HG03135 (cell line): ENCODE measurements at regions not wholly inside any gene's neighbourhood (a gene's known extent, or its start where the extent isn't known, plus 50 kb on each side); places are given as distances from the start of the nearest gene placed in this dataset.
"Not testable (repeated sequence)": the region's sequence is repeated elsewhere in the genome, so short reads cannot be mapped to it uniquely, and the experiment has no call there.

Experiments used
- ATAC-seq: cut with Tn5 transposase; IDR thresholded peaks from one replicate; pipeline ENCODE4 v1.9.1; 2021; ENCODE audit warnings: mild to moderate bottlenecking, moderate library complexity; ENCODE audit not compliant: unreplicated experiment

DNA sequence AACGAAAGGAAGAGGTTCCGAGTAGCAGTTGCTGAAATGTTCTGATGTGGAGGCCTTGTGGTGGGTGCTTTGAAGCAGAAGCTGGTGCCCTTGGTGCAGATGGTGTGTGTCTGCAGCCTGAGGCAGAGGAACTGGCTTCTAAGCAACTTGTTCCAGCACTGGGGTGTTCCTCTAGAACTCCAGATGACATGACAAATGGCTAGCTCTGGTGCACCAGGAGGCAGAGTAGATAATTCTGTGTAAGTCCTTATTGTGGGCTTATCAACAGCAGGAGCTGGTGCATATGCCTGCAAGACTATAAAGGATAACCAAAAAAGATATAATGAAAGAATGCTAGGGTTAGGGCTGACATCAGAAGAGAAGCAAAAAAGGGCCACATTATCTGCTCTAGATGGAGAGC is 76.5 kb downstream of the ARL5B start:
- ATAC-seq: no peak

DNA sequence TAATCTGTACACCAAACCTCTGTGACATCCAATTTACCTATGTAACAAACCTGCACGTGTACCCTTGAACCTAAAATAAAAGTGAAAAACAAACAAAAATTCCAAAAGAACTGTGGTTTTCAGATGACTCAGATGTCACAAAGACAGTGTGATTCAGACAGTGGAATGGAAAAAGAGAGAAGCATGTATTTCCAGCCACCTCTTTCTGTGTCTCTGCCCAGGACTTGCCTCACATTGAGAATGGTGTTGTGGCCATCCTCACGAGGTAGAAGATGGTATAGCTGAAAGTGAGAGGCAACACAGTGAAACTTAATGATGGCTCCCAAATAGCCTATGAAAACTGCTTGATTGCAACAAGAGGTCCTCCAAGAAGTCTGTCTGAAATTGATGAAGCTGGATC is 78.0 kb downstream of the ARL5B start:
- no peak for ATAC-seq

DNA sequence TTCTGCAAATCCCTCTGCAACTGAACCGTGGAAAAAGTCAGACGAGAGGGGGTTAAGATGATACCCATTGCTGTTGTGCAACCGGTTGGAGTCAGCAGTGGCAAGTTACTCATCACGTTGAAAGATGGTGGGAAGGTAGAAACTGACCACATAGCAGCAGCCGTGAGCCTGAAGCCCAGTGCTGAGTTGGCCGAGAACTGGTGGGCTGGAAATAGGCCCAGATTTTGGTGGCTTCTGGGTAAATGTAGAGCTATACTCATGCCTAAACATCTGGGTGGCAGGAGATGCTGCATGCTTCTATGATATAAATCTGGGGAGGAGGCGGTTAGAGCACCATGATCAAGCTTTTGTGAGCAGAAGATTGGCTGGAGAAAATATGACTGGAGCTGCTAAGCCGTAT is 78.6 kb downstream of the ARL5B start:
- no peak for ATAC-seq

DNA sequence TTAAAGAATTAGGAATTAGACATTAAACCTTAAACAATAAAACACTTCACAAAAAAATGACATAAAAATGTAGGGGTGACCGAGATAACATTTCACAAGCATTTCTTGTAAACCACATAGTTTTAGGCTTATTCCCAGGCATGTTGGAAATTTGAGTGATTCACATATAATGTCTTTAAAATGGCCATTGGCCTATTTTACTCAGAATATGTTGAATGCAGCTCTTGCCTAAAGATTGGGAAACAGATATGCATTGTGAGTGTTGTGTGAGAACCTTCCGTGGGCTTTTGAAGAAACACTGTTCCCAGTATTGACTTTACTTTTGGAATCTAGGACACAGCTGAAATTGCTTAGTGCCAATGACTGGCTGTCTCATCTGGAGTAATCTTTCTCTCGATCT is 79.6 kb downstream of the ARL5B start:
- ATAC-seq: no peak

DNA sequence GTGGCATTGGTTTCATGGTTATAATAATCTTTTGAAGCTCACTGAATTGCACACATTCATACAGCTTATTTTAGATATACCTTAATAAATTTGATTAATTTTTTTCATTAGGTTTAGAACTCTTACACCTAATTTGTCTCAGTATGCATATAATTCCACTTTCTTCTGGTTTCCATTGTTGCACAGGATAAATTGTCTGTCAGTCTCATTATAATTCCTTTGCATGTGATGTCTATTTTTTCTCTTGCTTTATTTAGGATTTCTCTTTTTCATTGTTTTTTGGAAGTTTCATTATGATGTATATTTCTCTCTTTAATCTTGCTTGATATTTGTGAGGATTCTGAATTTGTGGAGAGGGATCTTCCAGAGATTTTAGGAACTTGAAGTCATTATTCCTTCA is 84.7 kb downstream of the ARL5B start:
- no peak for ATAC-seq

GRCh38 chr10:18753312-18753895 is 94.2 kb downstream of the ARL5B start:
- ATAC-seq: no peak

DNA sequence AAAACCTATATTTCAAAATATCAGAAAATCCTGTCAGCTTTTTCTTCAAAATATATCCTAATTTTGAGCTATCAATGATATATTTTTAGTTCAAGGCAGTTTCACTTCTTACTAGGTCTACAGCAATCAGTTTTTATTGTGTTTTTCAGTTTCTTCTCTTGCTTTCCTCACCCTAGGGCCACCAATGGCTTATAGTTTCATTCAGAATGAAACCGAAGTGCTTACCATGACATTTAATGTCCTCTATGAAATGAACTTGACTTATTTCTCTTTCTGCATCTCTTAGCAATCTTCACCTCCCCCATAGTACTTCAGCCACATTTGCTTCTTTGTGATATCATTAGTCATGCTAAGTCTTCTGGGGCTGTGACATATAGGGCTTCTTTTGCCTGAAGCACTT is 100.3 kb downstream of the ARL5B start:
- peak; percentile 60 for ATAC-seq

- ATAC-seq: no peak
Measured at GRCh38 chr10:18760836-18761235, 101.6 kb downstream of the ARL5B start.

DNA sequence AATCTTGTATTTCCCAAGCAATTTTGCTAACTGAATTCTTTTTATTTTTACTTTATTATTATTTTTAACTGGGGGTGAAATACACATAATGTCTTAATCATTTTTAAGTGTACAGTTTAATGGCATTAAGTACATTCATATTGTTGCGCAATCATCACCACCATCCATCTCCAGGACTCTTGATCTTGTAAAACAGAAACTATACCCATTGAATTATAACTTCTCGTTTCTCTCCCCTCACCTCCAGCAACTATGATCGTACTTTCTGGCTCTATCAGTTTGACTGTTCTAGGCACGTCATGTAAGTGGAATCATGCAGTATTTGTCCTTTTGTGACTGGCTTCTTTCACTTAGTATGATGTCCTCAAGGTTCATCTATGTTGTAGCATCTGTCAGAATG is 108.8 kb downstream of the ARL5B start:
- no peak for ATAC-seq

- ATAC-seq: no peak
Measured at GRCh38 chr10:18773180-18773579, 113.9 kb downstream of the ARL5B start.

DNA sequence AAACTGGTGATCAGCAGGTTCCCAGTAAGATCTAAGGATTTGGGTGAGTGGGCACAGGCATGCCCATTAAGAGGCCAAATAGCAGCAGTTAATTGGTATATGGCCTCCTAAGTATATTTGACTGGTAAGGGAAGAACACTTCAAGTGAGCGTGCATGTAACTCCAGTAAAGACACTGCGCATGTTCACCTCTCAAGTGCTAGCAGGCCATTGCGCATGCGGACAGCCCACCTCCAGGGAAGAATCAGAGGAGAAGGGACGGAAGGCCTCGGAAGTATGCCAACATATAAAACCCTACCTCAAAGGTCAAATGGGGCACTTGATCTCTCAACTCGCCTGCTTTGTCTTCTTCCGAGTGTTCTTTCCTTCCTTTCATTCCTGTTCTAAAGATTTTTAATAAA is 118.0 kb downstream of the ARL5B start:
- ATAC-seq: no peak

DNA sequence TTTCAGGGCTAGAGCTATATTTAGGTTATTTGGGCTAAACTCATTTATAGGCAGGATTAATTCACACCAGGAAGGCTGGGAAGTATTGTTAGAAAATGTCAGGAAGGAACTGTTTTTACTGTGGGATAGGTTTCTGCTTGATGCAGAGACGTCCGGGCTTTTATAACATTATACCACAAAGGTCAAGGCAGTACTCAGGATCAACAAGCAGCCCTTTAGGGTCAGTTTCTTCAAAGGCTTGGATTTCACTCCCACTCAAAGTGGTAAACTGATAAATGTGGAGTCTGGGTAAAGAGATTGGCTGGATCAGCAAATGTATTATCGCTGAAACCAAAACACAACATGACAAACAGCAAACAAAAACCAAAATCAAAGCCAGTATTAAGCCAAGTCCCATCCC is 127.2 kb downstream of the ARL5B start:
- no peak for ATAC-seq

DNA sequence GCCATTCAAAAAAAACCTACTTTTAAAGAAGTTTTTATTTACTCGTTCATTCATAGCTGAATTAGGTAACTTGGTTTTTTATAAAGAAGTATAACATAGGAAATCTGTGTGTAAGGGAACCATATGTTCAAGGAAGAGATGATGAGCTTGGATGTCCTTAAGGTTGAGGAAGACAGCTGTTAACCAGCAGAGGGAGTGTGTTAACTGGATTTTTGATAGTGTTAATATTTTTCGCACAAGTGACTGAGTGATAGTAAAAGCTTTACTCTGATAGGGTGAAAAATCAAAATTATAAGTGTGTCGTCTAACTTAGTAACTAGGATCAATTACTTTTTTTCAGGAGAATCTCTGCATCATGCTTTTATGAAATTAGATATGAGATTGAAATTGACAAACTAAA is 134.7 kb downstream of the ARL5B start:
- ATAC-seq: no peak

DNA sequence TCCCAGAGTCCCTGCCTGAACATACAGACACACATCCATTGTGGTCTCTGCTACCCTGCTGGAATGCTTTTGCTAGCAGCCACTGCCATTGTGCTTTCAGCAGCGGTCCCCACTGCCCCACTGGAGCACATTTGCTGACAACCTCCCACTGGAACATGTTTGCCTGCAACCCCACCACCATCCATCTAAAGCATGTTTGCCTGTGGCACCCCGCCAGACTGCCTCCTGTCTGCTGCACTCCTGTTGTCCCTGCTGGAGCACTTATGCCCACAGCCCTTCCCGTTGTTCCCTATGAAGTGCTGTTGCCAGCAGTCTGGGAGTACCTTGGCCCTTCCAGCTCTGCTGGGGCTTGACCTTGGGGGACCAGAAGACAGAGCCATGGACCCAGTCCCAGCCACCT is 136.3 kb downstream of the ARL5B start:
- no peak for ATAC-seq

- no peak for ATAC-seq
Measured at GRCh38 chr10:18797286-18797685, 138.1 kb downstream of the ARL5B start.

GRCh38 chr10:18822156-18822555 is 162.9 kb downstream of the ARL5B start:
- no peak for ATAC-seq

DNA sequence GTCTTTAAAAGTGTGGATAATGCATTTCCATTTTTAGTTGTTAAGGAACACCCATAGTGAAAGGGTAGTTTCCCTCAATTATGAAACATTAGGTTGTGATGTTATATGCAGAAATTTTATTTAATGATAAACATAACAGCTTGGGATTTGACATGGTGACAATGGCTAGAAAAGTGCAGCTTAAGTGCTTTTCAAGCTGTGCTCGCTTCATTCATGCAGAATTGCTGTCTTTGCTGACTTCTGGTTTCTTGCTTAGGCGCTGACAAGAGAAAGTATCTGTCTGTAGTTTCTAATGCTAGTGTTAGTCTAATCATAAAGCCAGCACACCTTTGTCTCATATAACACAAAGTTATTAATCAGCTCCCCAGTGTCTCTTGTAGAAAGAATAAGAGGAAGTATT is 170.0 kb downstream of the ARL5B start:
- no peak for ATAC-seq

GRCh38 chr10:18830277-18830676 is 171.0 kb downstream of the ARL5B start:
- ATAC-seq: no peak

DNA sequence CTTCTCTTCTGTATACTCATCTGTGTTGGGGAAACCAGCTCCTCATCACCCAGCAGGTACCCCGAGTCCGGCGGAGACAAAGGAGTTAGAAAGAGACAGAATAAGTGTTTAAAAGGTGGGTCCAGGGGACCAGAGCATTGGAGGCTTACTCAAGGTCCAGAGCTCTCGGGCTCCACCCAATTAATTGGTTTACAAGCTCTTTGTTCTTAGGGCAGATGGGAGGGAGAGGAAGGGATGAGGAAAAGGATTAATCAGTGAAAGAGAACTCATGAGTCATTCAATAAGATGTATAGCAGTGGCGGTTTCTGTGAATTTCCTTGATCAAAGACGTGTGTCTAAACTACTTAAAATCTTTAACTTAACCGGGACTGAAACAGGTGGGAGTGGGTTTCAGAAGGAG is 192.0 kb upstream of the MALRD1 start:
- not testable (repeated sequence) for ATAC-seq

GRCh38 chr10:18859659-18860058 is 188.9 kb upstream of the MALRD1 start:
- no peak for ATAC-seq

DNA sequence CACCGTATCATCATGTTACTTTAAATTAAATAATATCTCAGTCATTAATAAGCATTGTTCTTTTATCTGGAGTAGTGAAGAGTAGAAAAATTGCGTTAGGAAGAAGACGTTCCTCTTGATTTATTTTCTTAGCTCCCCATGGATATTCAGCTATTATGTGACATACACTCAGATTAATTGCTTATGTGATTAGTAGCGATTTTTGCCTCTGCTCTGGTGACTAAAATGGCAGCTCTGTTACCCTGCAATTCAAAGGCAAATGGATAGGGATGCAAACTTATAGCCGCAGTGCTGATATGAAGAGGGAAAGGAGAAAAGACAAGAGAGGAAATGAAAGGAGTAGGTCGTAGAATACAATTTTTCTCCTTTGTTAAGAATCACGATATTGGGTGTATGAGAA is 188.4 kb upstream of the MALRD1 start:
- no peak for ATAC-seq

GRCh38 chr10:18860631-18861240 is 187.9 kb upstream of the MALRD1 start:
- ATAC-seq: no peak

- no peak for ATAC-seq
Measured at GRCh38 chr10:18861382-18861781, 187.2 kb upstream of the MALRD1 start.
